OCI-LY1 (cell line): ENCODE measurements at regions not wholly inside any gene's neighbourhood (a gene's known extent, or its start where the extent isn't known, plus 50 kb on each side); places are given as distances from the start of the nearest gene placed in this dataset.

ENCODE experiments used
- H2AFZ ChIP-seq: fragments of 200-600 bp; sonication (generic), shearing (Covaris generic); 2 replicates; pipeline ENCODE4 v1.6.0; 2014; ENCODE audit warnings: antibody characterized with exemption, mild to moderate bottlenecking, low read length
- H3F3A ChIP-seq: fragments of 200-600 bp; sonication (generic), shearing (Covaris generic); 2 replicates; pipeline ENCODE4 v1.6.0; 2014; ENCODE audit warnings: mild to moderate bottlenecking, antibody characterized with exemption, low read length, moderate library complexity; ENCODE audit not compliant: insufficient read depth
- H3K27ac ChIP-seq: fragments of 200-600 bp; sonication (generic); 2 replicates; pipeline ENCODE4 v1.5.1; 2014; ENCODE audit warnings: low read length, mixed run types, mild to moderate bottlenecking, low read depth; ENCODE audit not compliant: poor library complexity, severe bottlenecking
- H3K27me3 ChIP-seq: fragments of 200-600 bp; sonication (generic); 2 replicates; pipeline ENCODE4 v1.6.0; 2014; ENCODE audit warnings: antibody characterized with exemption, mild to moderate bottlenecking, low read length, moderate library complexity; ENCODE audit not compliant: insufficient read depth
- H3K36me3 ChIP-seq: fragments of 200-600 bp; sonication (generic); 2 replicates; pipeline ENCODE4 v1.6.1; 2014; ENCODE audit warnings: mild to moderate bottlenecking, antibody characterized with exemption, low read length, moderate library complexity, mixed read lengths; ENCODE audit not compliant: insufficient read depth
- H3K4me1 ChIP-seq: fragments of 200-600 bp; sonication (generic); 2 replicates; pipeline ENCODE4 v1.5.1; 2014; ENCODE audit warnings: mild to moderate bottlenecking, low read length, moderate library complexity; ENCODE audit not compliant: insufficient read depth, severe bottlenecking
- H3K4me2 ChIP-seq: fragments of 200-600 bp; sonication (generic), shearing (Covaris generic); 2 replicates; pipeline ENCODE4 v1.6.1; 2014; ENCODE audit warnings: low read length
- H3K4me3 ChIP-seq: fragments of 200-600 bp; sonication (generic); 2 replicates; pipeline ENCODE4 v1.5.1; 2014; ENCODE audit warnings: low read length, low read depth, mild to moderate bottlenecking, mixed read lengths; ENCODE audit not compliant: poor library complexity, severe bottlenecking
- H3K79me2 ChIP-seq: fragments of 200-600 bp; shearing (Covaris generic); 2 replicates; pipeline ENCODE4 v1.6.1; 2016; ENCODE audit warnings: mixed run types, low read length, mixed read lengths; ENCODE audit not compliant: insufficient read depth
- H3K9ac ChIP-seq: fragments of 200-600 bp; sonication (generic), shearing (Covaris generic); 2 replicates; pipeline ENCODE4 v1.6.1; 2014; ENCODE audit warnings: mild to moderate bottlenecking, low read length, mixed read lengths
- H3K9me2 ChIP-seq: fragments of 200-600 bp; sonication (generic), shearing (Covaris generic); 2 replicates; pipeline ENCODE4 v1.6.1; 2014; ENCODE audit warnings: low read depth, mild to moderate bottlenecking, low read length, mixed read lengths
- H3K9me3 ChIP-seq: fragments of 200-600 bp; shearing (Covaris generic); 2 replicates; pipeline ENCODE4 v1.6.1; 2014; ENCODE audit warnings: low read length, mixed read lengths
- H4K20me1 ChIP-seq: fragments of 200-600 bp; sonication (generic), shearing (Covaris generic); 2 replicates; pipeline ENCODE4 v1.6.0; 2016; ENCODE audit warnings: mild to moderate bottlenecking, low read length; ENCODE audit not compliant: insufficient read depth
- EZH2 ChIP-seq: fragments of 200-600 bp; sonication (generic), shearing (Covaris generic); IDR thresholded peaks from 2 replicates; pipeline ENCODE4 v1.8.0; 2017; ENCODE audit warnings: borderline replicate concordance, mixed run types, mild to moderate bottlenecking, antibody characterized with exemption, low read length, moderate library complexity, mixed read lengths
- TF ChIP-seq, protein P1 (sequence below): fragments of 200-600 bp; sonication (generic), shearing (Covaris generic); IDR thresholded peaks from 2 replicates; pipeline ENCODE4 v1.5.1; 2017; ENCODE audit warnings: mild to moderate bottlenecking, antibody characterized with exemption, low read length, moderate library complexity, mixed read lengths

DNA sequence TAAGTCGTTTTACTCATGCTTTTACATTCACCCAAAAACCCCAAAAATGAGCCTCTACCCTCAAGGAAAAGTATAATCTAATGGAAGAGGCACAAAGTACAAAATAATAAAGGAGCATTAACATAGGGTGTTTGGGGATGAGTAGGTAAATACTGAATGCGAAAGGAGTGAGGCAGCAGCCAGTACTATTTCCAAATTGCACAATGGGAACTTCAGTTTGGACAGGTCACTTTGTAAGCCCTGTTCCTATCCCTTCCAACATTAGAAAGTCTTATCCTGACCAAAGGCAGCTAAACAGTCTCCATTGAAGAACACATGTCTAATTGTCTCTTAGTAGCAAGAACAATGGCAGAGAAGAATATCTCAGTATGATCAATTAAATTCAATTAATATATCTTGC is 728.3 kb downstream of the GBE1 start:
- no peaks in the 10 kb centered on the region for H3K79me2 ChIP-seq
- H3K9me2 ChIP-seq = no peaks in the 10 kb centered on the region
- no peaks in the 10 kb centered on the region for H3K4me1 ChIP-seq
- no peak overlapping the region for H3K27ac ChIP-seq
- no peaks in the 10 kb centered on the region for H3K36me3 ChIP-seq
- no peak overlapping the region for H3K9ac ChIP-seq
- no peaks in the 10 kb centered on the region for H4K20me1 ChIP-seq
- H2AFZ ChIP-seq = no peak overlapping the region
- H3K4me3 ChIP-seq = no peak overlapping the region
- H3K4me2 ChIP-seq = no peak overlapping the region
- TF ChIP-seq, protein P1, sequence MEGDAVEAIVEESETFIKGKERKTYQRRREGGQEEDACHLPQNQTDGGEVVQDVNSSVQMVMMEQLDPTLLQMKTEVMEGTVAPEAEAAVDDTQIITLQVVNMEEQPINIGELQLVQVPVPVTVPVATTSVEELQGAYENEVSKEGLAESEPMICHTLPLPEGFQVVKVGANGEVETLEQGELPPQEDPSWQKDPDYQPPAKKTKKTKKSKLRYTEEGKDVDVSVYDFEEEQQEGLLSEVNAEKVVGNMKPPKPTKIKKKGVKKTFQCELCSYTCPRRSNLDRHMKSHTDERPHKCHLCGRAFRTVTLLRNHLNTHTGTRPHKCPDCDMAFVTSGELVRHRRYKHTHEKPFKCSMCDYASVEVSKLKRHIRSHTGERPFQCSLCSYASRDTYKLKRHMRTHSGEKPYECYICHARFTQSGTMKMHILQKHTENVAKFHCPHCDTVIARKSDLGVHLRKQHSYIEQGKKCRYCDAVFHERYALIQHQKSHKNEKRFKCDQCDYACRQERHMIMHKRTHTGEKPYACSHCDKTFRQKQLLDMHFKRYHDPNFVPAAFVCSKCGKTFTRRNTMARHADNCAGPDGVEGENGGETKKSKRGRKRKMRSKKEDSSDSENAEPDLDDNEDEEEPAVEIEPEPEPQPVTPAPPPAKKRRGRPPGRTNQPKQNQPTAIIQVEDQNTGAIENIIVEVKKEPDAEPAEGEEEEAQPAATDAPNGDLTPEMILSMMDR = no peak
- TF ChIP-seq EZH2 = no peak
- H3K9me3 ChIP-seq = no peaks in the 10 kb centered on the region
- no peaks in the 10 kb centered on the region for H3F3A ChIP-seq
- no peaks in the 10 kb centered on the region for H3K27me3 ChIP-seq

DNA sequence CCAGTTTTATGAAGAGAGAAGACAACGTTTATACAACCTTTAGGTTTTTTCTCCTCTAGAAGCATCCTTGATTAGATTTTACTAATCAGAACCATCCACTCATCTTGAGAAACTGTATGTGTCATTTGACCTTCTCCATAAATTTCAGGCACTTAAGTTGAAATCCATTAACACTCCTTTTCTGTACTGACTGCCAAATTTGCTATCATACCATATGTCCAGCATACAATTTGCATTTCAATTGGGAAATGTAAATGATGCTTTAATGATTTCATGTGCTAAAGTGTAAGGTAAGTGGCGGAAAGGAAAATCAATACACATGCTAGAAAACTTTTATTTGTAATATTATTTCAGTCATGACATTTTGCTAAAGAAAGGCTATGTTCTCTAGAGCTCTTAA is 731.6 kb downstream of the GBE1 start:
- no peak overlapping the region for H3K4me3 ChIP-seq
- no peak overlapping the region for H3K4me2 ChIP-seq
- no peaks in the 10 kb centered on the region for H4K20me1 ChIP-seq
- no peaks in the 10 kb centered on the region for H3F3A ChIP-seq
- no peaks in the 10 kb centered on the region for H3K9me3 ChIP-seq
- H3K9me2 ChIP-seq = no peaks in the 10 kb centered on the region
- TF ChIP-seq EZH2 = no peak
- TF ChIP-seq, protein P1 = no peak
- no peak overlapping the region for H3K9ac ChIP-seq
- H3K36me3 ChIP-seq = no peaks in the 10 kb centered on the region
- no peak overlapping the region for H2AFZ ChIP-seq
- H3K4me1 ChIP-seq = no peaks in the 10 kb centered on the region
- no peak overlapping the region for H3K27ac ChIP-seq
- no peaks in the 10 kb centered on the region for H3K27me3 ChIP-seq
- H3K79me2 ChIP-seq = no peaks in the 10 kb centered on the region

GRCh38 chr3:81027344-81027743 is 734.1 kb downstream of the GBE1 start:
- Histone ChIP-seq H3K4me1 (no peaks in the 10 kb centered on the region), H3K79me2 (no peaks in the 10 kb centered on the region), H3K9me3 (no peaks in the 10 kb centered on the region), H4K20me1 (no peaks in the 10 kb centered on the region), H2AFZ (no peak overlapping the region), H3K4me3 (no peak overlapping the region), H3K36me3 (no peaks in the 10 kb centered on the region), H3K9me2 (no peaks in the 10 kb centered on the region), H3K4me2 (no peak overlapping the region), H3K27me3 (no peaks in the 10 kb centered on the region), H3K9ac (no peak overlapping the region), H3F3A (no peaks in the 10 kb centered on the region), H3K27ac (no peak overlapping the region)
- TF ChIP-seq, protein P1 = no peak
- TF ChIP-seq EZH2 = no peak
